ENCODE measurements at regions not wholly inside any gene's neighbourhood (a gene's known extent, or its start where the extent isn't known, plus 50 kb on each side); places are given as distances from the start of the nearest gene placed in this dataset.
A peak's percentile ranks its signal among the peaks of the same experiment; 100 is the strongest.

GRCh38 chr13:32910530-32910929 is 105.7 kb upstream of the KL start:
- DNase-seq (ENCODE audit: low spot score): no peak

- peak; percentile 28 for DNase-seq (ENCODE audit: low spot score)
Measured at GRCh38 chr13:32911506-32911905, 104.7 kb upstream of the KL start.

DNA sequence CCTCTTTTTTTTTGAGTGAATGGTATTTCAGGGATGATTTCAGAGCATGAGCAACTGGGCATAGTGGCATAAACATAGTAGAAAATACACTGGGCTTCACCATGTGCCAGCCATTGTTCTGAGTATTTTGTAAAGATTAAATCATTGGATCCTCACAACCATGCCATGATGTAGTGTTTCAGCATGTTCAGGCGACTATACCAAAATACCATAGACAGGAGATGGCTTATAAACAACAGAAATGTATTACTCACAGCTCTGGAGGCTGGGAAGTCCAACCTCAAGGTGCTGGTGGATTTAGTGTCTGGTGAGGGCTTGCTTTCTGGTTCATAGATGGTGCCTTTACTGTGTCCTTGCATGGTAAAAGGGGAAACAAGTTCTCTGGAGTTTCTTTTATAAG is 101.5 kb upstream of the KL start:
- no peak for DNase-seq (ENCODE audit: low spot score)

DNA sequence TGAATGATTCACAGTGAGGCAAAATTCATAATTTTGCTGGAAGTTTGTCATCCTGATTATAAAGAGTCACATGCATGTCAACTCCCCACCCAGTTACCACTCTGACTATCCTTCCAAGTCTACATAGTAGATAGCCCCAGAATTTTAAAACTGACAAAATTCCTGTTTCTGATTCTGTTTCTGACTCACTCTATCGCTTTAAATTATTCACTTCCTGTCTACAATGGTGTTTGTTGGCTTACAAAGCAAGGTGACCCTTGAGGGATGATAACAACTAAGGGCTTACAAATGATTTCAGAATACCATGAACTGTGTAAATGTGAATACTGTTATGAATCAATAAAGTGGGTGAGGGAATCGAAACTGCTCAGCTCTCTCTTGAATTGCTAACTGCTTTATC is 98.7 kb upstream of the KL start:
- no peak for DNase-seq (ENCODE audit: low spot score)

DNA sequence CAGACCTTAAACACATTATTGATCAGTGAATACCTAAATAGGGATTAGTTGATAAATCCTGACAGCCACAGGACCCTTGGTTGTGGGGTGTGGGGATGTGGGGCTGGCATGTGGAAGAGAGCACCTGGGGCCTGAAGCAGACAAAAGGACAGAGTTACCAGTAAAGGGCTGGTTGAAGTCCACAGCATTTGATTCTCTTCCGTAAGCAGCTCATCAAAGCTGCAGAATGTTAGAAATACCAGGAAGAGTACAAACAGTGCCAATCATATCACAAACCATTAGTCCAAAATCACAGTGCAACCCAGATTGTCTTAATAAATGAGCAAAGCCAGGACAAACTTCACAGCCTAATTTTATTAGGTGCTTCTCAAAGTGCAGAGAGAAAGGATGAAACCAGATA is 92.5 kb upstream of the KL start:
- no peak for DNase-seq (ENCODE audit: low spot score)

DNA sequence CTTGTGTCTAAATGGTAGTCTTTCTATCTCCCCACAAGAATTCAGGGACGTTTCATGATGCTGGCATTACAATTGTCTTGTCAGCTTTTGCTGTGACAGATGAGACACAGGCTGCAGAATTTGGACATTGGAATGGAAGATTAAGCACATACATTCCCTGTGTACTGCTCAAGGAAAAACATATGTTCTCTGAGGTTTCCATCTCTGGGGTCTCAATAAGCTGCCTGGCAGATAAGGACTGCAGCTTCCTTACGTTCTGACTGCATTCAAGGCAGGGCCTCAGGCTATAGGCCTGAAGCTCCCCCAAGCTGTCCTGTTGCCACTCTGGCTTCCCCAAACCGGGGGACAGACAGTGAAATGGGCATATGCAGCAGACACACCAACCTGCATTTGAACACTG is 91.3 kb upstream of the KL start:
- DNase-seq (ENCODE audit: low spot score): no peak

DNA sequence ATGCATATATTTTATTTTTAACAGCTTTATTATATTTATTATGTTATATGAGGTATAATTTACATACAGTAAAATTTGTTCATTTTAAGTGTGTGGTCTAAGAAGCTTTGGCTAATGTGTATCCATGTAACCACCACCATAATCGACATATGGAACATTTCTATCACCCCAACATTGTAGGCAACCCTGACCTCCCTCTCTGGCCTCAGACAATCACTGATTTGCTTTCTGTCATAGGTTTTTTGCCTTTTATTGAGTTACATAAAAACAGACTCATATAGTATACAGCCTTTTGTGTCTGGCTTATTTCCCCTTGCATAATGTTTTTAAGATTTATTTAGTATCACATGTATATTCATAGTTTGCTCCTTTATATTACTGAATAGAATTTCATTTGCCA is 90.7 kb upstream of the KL start:
- DNase-seq (ENCODE audit: low spot score): no peak

GRCh38 chr13:32932376-32932775 is 83.8 kb upstream of the KL start:
- no peak for DNase-seq (ENCODE audit: low spot score)

DNA sequence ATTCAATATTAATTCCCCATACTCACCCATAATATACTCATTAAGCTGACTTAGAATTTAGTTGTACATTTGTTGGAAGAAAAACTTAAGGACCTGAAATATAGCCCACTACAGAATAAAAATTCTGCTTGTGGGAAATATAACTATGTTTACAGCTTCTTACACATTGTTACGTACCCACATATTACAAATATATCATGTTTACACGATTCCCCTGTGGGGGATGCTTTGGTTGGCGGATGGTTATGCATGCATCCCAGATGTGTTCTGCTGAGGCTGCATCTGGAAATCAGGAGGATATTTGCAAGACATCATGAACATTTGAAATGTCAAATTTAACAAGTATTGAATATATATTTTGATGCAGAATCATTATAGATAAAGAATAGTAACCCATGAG is 79.5 kb upstream of the KL start:
- DNase-seq (ENCODE audit: low spot score): no peak

DNA sequence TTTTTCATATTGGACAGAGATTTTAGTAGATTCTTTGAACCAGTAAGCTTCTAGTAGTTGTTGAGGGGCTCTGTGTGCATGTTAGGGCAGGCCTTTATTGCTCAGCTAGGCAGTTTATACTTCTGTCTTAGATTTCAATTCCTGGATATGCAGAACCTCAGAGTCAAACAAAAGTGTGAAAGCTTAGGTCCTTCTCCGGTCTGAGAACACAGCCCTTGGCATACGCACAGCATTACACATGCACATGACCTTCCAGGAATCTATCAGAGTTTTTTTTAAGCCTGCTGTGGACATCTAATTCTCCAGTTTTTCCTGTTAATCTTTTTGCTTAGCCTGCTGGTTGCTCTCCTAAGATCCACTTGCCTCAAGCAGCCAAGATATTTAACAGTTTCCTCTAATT is 77.9 kb upstream of the KL start:
- no peak for DNase-seq (ENCODE audit: low spot score)

- no peak for DNase-seq (ENCODE audit: low spot score)
Measured at GRCh38 chr13:32938907-32939306, 77.3 kb upstream of the KL start.

GRCh38 chr13:32940601-32941000 is 75.6 kb upstream of the KL start:
- no peak for DNase-seq (ENCODE audit: low spot score)

GRCh38 chr13:32941368-32941767 is 74.9 kb upstream of the KL start:
- no peak for DNase-seq (ENCODE audit: low spot score)

DNA sequence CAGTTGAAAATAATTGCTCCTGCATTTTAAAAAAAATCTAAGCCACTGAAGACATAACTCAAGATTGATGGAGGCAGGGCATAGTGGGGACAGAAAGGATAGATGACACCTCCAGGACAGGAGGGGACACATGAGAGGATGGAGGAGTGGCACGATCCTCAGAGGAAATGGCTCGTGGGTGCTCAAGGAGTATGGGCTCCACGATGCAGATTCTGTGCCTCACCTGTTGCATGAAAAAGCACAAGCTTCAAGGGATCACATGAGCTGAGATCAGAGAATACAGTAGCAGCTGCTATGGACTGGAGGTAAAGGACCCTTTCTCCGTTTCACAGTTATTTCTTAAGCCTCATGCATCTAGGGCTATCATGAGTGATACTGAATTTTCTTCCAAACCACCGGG is 69.7 kb upstream of the KL start:
- no peak for DNase-seq (ENCODE audit: low spot score)

- no peak for DNase-seq (ENCODE audit: low spot score)
Measured at GRCh38 chr13:32947411-32948276, 68.6 kb upstream of the KL start.

DNA sequence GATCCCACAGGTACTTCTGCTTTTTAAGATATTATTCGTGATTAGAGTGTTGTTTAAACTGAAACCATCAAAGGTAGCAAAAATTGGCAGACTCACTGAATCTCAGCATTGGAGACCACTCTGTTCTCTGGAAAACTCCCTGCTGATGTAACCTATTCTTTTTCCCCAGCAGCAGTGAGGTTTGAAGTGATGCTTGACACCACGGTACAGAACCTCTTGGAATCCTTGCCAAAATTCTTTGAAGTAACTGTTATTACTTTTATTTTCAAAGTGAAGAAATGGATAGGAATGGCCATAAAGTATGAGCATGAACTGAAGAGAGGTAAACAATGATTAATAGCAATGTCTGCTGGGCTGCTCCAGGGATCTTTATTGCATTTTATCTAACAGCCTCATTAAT is 66.4 kb upstream of the KL start:
- DNase-seq (ENCODE audit: low spot score): no peak

DNA sequence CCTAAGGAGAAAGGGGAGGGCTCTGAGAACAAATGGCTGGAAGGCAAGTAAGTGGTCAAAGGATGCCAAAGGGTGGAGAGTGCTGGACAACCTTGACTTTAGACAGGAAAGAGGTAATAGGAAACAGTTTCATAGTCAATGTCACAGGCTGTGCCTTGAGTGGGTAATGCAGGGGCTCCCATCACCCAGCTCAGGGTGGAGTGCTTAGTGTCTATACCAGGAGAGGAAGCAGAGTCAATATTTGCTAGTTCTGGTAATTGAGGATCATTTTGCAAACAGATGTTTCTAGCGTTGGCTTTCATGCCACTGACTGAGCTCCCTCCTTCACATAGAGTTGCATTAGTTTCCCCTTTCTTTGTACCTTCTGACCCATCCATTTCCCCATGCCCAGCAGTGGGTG is 64.6 kb upstream of the KL start:
- no peak for DNase-seq (ENCODE audit: low spot score)

GRCh38 chr13:32955881-32956594 is 60.2 kb upstream of the KL start:
- no peak for DNase-seq (ENCODE audit: low spot score)

GRCh38 chr13:32956595-32956933 is 59.7 kb upstream of the KL start:
- no peak for DNase-seq (ENCODE audit: low spot score)

- no peak for DNase-seq (ENCODE audit: low spot score)
Measured at GRCh38 chr13:32960626-32961025, 55.6 kb upstream of the KL start.

DNA sequence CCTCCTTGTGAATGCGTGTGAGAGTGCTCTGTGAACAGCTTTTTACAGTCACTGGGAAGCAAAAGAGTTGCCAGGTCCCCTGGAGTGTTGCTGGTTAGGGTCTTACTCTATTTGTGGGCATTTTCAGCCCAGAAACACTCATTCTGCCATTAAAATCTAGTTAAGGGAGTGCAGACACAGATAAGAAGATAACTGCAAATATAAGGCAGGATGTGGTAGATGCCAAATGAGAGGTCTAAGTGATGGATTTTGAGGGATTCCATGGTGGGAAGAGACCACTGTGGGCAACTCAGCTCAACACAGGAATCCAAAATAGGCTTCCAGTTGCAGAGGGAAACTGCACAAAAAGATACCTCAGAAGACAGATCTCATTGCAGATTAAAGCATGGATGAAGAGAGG is 54.5 kb upstream of the KL start:
- no peak for DNase-seq (ENCODE audit: low spot score)

DNA sequence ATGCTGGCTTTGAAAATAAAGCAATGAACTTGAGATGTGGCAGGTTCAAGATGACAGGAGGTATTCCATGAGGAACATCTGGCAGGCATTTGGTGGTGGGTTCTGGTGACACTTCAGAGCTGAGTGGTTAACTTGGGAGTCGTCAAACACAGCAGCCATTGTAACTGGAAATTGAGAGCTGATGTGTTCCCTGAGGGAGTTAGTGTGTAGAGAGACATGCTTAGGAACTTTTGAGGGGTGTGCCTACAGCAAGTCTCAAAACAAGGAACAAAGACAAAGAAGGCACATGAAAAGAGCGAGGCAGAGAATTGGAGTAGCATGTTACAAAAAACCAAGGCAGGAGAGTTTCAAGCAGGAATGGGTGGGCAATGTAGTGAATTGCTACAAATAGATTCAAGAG is 53.9 kb upstream of the KL start:
- no peak for DNase-seq (ENCODE audit: low spot score)

GRCh38 chr13:32964987-32965386 is 51.2 kb upstream of the KL start:
- no peak for DNase-seq (ENCODE audit: low spot score)

Measured in HuH-7 (cell line).